ENCODE measurements at regions not wholly inside any gene's neighbourhood (a gene's known extent, or its start where the extent isn't known, plus 50 kb on each side); places are given as distances from the start of the nearest gene placed in this dataset.

DNA sequence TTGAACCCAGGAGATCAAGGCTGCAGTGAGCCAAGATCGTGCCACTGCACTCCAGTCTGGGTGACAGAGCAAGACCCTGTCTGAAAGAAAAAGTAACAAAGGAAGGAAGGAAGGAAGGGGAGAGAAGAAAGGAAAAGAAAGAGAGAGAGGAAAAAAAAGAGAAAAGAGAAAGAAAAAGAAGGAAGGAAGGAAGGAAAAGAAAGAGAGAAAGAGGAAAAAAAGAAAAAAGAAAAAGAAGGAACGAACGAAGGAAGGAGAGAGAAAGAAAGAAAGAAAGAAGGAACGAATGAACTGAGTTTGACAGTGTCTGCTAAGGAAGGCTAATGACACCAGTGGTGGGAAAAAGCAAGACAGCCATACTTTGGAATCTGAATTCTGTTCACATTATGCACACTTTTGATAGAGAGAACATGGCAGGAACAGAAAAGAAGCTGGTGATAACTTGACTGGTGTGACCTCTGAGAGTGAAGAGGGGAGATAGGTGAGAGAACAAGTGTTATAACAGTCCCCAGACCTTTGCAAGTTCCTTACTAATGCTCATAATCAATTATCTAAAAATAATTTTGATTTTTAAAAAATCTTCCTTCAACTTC lies 93.3 kb upstream of the MYLIP start:
- TF ChIP-seq FOXK2 (IDR thresholded peaks at IDR 0.05) (no peak), SP1 (IDR thresholded peaks at IDR 0.05) (no peak)

Measured in HEK293T (cell line).